MV-4-11 (cell line): ENCODE measurements at regions not wholly inside any gene's neighbourhood (a gene's known extent, or its start where the extent isn't known, plus 50 kb on each side); places are given as distances from the start of the nearest gene placed in this dataset.
"Not testable (repeated sequence)": the region's sequence is repeated elsewhere in the genome, so short reads cannot be mapped to it uniquely, and the experiment has no call there.

Experiments
- DNase-seq: peaks from one replicate; lab custom pipeline; 2025; lab: John Stamatoyannopoulos, UW

DNA sequence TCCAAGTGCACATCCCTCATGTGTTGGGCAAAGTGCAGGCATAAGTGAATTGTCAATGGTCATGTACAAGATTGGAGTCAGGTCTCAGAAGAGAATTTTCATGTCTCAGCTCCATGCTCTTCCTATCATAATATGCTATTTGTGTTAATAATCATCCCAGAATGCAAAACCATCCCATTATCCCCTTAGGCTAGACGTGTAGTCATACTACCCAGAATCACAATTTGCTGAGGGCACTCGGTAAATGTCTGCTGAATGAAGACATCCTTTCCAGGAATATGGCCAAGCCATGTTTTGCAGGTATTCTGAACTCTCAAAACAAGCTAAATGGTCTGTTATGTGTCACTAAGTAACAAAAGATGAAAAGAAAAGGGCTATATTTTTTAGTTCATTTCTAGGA, 263.8 kb downstream of the RAD51AP2 start:
- no peak for DNase-seq

DNA sequence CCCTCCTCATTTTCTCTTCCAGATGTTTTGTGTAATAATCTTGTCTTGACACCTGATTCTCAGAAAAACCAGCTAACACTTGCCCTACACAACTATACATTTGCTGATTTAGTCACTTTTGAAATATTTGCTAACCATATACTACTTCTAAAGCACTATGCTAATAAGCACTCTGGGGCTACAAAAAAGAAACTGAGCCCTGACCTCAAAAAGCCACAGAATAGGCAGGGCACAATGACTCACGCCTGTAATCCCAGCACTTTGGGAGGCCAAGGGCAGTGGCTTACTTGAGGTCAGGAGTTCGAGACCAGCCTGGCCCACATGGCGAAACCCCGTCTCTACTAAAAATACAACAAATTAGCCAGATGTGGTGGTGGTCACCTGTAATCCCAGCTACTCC, 266.0 kb downstream of the RAD51AP2 start:
- no peak for DNase-seq

DNA sequence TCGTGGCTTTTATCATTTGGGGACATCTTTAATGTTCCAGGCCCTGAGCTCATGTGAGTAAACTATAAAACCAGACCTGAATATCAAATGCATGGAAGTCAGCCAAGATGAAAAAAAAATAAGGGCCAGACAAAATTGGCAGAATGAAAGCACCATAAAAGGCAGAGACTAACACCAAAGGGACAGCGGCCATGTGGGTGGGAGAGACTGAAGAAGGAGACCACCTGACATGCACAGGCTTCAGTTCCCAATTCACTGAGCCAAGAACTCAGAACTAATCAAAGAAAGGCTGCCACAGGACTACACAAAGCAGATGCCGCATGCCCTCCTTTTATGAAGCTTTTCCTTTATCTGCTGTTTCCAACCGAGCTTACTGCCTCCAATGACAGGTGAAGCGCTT, 267.1 kb downstream of the RAD51AP2 start:
- DNase-seq = no peak

DNA sequence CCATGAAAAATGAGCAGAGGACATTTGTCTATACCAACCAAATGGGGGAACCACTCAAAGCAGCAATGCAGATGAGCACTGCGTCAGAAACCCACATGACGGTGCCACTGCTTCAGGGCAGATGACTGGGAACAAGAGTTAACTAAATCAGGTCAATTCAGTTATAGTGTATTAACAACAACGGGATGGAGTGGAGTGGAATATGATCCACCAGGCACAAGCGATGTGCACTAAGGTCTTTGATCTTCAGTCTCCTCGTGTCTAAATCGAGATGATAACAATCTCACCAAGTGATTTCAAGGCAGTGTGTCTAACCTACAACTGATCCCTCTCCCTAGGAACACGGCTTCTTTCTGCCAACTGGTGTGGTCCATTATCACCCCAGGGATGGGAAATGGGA, 269.0 kb downstream of the RAD51AP2 start:
- no peak for DNase-seq

DNA sequence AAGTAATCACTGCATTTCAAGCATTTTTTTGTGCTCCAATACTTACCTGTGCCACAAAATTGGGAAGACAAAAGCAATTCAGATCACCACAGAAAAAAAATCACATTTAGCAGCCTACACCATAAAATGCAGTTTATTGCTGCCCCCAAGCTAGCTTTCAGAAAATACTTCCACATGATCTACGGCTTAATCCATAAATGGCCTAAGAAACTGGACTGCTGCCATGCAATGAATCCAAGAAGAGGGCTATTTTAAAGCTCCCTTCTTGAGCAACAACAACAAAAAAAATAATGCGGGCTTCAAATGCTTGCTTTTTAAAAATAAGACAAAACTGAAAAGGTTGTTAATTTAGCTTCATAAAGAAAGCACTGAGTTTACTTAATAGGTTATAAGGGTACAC, 272.3 kb downstream of the RAD51AP2 start:
- no peak for DNase-seq

DNA sequence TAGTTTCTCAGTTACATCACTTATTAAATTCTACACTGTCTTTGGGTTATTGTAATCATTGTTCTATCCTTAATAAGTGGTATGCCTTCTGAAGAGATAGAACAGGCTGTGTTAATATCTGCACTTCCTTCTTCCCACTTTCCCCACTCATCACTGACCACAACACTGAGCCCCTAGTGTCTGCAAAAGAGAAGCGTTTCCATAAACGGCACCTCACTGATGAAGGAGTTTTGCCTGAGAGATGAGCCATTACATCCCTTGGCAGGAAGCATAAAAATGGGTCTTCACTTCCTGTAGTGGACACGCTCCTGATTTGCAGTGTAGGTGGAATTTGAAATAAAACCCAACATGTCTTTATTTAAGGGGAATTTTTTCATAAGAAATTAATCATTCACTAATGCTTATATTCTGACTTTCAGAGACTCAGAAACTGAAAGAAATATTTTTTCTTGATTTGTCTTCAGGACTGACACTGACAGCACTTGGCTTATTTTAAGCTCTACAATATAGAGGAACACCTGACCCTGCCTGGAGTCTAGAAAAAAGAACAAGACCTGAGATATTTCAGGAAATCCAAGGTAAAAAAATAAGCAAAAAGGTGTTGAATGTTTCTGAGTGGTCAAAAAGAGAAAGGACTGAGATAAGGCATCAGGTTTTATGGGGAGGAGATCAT, 275.3 kb downstream of the RAD51AP2 start:
- peak; percentile 4 for DNase-seq

DNA sequence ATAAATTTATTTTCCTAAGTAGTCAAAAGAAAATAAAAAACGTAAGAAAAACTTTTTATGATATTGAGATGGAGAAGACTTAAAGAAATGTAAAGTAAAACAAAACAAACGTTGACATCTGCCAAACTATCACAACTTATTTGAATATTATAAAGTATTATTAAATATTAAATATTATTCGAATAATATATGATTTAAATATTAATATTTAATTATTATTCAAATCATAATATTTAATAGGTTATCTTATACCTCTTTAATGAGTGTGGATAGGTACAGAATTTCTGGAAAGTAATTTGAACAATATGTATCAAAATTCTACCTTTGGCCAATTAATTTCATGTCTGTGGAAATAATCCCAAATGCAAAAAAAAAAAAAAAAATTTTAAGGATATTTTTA, 278.7 kb downstream of the RAD51AP2 start:
- DNase-seq = no peak

DNA sequence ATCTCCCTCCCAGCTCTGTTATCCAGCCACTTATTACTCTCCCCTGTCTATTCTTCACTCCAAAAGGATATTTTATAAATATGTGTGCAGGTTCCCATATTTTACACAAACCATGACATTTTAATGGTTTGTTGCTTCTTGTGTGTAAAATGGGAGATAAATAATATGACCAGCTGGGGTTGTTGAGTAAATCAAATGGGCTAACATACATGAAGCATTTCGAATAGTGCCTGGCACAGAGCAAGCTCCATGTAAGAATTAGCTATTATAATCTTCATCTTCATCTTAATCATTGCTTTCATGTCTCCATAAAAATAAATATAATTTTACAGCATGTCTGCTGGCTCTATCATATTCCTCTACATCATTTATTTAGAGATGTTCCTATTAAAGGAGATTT, 283.1 kb downstream of the RAD51AP2 start:
- no peak for DNase-seq

DNA sequence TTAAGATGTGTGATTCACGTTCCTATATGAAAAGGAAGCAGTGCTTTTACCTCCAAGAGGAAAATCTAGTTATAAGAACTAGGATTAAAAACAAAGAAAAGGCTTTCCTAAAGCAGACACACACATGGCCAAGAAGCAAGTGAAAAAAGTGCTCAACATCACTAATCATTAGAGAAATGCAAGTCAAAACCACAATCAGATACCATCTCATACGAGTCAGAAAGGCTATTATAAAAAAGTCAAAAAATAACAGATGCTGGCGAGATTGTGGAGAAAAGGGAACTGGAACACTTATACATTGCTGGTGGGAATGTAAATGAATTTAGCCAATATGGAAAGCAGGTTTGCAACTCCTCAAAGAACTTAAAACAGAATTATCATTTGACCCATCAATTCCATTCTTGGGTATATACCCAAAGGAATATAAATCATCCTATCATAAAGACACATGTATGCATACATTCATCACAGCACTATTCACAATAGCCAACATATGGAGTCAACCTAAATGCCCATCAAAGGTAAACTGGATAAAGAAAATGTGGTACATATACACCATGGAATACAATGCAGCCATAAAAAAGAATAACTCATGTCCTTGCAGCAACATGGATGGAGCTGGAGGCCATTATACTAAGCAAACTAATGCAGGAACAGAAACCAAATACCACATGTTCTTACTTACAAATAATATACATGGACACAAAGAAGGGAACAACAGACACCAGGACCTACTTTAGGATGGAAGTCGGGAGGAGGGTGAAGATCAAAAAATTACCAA, 285.3 kb downstream of the RAD51AP2 start:
- no peak for DNase-seq

DNA sequence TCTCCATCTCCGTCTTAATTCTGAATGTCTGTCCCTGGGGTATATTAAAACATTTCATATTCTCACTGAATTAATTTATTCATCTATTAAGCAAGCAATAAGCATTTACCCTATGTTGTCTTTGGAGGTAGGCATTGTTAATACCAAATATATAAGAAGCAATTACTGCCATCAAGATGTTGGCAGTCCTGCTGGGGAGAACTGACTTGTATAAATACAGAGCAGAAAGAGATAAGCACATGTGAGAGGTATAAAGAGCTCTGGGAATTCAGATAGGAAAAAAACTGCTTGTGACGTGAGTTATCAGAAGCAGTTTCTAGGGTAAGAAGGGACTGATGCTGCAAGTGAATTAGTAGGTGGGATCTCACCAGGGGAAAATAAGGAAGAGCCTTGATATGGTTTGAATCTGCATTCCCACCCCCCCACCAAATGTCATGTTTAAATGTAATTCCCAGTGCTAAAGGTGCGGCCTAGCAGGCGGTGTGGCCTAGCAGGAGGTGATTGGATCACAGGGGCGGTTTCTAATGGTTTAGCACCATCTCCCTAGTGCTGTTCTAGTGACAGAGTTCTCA, 286.8 kb downstream of the RAD51AP2 start:
- no peak for DNase-seq

DNA sequence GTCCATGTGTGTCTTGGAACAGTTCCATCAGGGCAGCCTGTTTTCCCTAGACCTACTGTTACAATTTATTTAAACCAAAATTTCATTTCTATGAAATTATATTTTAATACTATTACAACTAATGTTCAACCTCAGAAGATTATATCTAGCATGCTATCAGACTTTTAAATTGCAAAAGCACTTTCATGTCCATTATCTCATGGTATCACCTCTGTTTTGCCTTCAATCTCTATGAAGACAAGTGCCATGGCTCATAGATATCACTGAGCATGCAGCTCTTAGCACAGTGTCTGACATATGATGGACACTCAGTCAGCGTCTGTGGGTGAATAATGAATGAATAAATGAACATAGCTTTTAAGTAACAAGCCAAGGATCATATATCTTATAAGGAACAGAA, 288.8 kb downstream of the RAD51AP2 start:
- no peak for DNase-seq

DNA sequence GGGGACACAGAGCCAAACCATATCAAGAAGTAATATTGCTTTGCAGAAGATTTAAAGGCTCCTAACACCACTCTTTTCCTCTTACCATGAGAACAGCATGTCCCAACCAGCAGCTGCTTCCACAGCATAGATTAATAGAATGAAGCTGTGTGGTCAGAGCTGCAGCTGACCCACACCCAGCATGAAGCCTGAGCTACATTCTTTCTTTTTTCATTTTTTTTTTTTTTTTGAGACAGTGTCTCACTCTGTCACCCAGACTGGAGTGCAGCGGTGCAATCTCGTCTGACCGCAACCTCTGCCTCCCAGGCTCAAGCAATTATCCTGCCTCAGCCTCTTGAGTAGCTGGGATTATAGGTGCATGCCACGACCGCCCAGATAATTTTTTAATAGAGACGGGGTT, 289.8 kb downstream of the RAD51AP2 start:
- no peak for DNase-seq

DNA sequence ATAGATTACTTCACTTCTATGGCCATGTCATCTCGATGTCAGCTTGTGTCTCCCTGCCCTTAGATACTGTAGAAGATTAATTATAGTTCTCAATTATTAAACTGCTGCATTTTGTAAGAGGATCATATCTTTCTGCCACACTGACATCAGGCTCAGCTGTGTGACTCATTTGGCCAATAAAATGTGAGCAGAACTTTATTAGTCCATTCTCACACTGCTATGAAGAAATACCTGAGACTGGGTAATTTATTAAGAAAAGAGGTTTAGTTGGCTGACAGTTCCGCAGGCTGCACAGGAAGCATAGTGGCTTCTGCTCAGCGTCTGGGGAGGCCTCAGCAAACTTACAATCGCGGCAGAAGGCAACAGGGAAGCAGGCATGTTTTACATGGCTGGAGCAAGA, 290.4 kb downstream of the RAD51AP2 start:
- DNase-seq = no peak

DNA sequence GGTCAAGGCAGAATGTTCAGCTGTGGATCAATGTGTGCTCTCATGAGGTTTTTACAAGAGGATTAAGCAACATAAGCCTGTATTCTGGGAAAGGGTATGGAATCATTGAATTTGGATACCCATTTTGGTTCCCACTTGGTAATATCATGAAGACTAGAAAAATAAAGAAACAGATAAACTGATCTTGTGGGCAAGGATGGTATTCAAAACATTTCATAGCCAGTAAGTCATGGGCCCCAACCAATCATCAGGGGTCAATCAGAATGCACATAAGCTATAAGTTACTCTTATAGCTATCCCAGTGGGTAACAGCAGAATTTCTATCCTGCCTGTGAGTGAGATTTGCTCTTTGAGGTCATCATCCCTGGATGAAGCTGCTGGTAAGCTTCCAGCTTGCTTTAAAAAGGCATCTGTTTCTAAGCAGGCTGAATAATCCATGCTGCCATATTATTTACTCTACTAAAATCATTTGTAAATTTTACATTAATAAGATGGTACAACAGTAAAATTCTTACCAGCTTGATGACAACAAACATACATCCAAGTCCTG, 291.2 kb downstream of the RAD51AP2 start:
- no peak for DNase-seq

DNA sequence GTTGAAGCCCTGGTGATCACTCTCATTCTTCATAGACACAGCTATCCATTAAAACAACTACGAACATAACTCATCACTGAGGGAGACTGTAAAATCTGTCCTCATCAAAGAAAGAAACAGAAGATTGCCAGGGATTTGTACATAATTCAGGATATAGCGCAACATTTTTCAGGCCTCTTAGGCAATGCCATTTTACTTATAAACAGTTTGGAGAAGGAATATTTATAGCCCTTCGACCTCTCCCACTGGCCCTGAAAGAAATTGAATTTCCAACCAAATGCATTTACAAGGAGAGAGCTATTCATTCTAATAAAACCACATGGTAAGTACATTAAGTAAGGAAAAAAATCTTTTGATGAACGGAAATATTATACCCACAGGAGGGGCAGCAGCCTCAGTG, 295.0 kb downstream of the RAD51AP2 start:
- DNase-seq = no peak

DNA sequence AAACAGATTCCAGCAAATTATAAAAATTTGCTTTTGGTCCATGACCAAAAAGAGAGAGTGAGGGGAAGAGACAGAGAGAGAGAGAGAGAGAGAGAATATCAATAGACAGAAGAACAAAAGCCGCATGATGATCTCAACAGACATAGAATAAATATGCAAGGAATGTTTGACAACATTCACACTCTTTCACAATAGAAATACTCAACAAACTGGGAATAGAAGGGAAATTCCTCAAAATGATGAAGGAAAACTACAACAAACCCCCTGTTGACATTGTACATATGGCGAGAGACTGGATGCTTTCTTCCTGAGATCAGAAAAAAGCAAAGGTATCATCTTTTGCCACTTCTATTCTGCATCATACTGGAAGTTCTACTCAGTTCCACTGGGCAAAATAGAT, 309.7 kb downstream of the RAD51AP2 start:
- no peak for DNase-seq

DNA sequence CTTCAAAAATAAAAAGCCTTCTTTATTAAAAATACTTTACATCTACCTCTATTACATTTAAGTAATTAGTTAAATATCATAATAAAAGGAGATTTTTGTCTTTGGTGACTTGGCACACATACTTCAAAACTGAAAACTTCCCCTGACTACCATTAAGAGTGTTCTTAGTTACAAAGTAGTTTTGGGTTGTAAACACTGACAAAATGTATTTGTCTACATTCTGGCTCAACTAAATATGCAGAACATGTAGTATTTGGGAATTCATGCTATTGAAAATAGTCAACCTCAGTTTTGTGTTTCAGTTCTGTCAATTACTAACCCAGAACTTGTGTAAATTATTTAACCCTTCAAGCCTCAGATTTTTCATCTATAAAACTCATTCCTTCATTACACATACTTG, 311.5 kb downstream of the RAD51AP2 start:
- DNase-seq = no peak

DNA sequence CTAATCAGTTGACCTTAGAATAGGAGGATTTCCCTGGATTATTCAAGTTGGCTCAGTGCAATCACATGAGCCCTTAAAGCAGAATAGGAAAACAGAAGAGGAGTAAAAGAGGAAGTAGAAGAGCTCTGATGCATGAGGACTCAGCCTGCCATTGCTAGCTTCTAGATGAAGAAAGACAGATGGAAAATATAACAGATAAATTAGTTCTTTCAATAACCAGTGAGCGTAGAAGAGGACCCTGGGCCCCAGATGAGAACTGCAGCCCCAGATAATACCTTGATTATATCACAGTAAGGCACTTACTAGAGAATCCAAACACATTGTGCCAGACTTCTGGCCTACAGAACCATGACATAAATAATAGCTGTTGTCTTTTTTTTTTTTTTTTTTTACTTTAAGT, 314.0 kb downstream of the RAD51AP2 start:
- DNase-seq = not testable (repeated sequence)

DNA sequence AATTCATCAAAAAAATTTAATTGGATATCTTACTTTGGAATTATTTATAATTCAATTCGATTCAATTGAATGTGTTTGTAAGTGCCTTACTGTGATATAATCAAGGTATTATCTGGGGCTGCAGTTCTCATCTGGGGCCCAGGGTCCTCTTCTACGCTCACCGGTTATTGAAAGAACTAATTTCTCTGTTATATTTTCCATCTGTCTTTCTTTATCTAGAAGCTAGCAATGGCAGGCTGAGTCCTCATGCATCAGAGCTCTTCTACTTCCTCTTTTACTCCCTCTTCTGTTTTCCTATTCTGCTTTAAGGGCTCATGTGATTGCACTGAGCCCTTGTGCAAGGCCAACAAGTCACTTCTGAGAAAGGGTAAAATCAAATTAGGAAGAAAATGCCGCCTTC, 315.6 kb downstream of the RAD51AP2 start:
- peak; percentile 77 for DNase-seq

DNA sequence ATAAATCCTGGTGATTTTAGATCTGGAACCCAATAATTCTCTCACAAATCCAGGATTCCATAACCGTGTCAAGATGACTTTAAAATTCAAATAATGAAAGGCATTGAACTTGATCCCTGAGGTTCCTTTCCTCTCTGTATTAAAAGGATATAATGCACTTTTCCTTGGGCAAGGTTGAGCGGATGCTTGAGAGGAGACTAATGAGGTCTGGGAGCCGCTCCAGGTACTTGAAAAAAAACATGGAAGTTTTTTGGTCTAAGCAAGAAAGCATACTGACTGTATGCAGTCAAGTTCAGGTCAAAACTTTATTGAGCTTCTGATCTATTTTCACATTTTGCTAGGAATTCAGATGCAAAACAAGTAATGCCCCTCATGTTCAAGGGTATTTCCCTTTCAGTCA, 318.5 kb downstream of the RAD51AP2 start:
- DNase-seq = no peak

DNA sequence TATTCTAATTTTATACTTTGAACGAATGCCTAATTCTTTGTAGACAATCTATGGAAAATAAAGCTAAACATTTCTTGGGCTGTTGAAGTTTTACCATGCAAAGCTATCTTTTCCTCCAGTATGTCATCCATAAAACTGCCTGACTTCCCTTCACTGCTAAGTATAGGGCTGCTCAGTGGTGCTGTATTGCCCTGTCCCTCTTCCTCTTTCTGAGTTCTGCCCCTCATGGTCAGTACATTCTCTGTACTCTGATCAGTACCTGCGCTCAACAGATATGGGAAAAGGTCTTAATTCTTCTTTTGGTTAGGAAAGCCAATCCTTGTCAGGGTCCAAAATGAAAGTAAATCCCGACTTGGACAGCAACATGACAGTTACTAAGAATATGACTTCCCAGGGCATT, 321.9 kb downstream of the RAD51AP2 start:
- DNase-seq = no peak

DNA sequence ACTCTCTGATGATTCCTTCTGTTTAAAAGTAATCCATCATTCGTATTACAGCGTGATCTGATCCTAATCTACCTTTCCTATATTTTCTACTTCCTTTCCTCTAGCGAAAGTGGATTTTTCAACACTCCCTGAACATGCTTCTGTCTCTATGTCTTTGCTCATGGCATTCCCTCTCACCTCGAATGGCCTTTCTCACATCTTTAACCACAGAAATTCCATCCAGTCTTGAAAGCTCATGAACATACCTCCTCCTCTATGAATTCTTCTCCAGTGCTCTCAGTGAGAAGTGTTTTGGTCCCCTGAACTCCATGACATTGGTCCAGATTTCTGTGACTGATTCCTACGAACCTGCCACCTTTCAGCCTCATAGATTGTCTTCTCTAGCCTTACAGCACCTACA, 323.2 kb downstream of the RAD51AP2 start:
- DNase-seq = no peak

DNA sequence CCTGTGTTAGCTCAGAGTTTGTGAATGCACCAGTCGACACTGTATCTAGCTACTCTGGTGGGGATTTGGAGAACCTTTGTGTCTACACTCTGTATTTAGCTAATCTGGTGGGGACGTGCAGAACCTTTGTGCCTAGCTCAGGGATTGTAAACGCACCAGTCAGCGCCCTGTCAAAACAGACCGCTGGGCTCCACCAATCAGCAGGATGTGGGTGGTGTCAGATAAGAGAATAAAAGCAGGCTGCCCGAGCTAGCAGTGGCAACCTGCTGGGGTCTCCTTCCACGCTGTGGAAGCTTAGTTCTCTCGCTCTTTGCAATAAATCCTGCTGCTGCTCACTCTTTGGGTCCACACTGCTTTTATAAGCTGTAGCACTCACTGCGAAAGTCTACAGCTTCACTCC, 324.2 kb downstream of the RAD51AP2 start:
- DNase-seq = no peak
